Esophagus squamous epithelium (tissue), 5 donors: ENCODE measurements at regions not wholly inside any gene's neighbourhood (a gene's known extent, or its start where the extent isn't known, plus 50 kb on each side); places are given as distances from the start of the nearest gene placed in this dataset.
"Not testable (repeated sequence)": the region's sequence is repeated elsewhere in the genome, so short reads cannot be mapped to it uniquely, and the experiment has no call there.

Experiments used
- DNase-seq: peaks from one replicate; lab custom pipeline; 2025; lab: John Stamatoyannopoulos, UW
- H3K27ac ChIP-seq, 4 donors: fragments of 200-600 bp; sonication (generic); one replicate each; pipeline ENCODE4 v1.5.1; 2016 to 2019; ENCODE audit warnings: mild to moderate bottlenecking in 1 of 4
- H3K27me3 ChIP-seq, 4 donors: fragments of 200-600 bp; sonication (generic); 1 replicate in 3 of 4; 2 replicates in 1 of 4; pipeline versions ENCODE4 v1.5.1 to v1.6.0; 2017 to 2021; ENCODE audit warnings: antibody characterized with exemption in 1 of 4
- H3K36me3 ChIP-seq, 3 donors: fragments of 200-600 bp; sonication (generic); one replicate each; pipeline ENCODE4 v1.5.1; 2016 to 2019
- H3K4me1 ChIP-seq, 3 donors: fragments of 200-600 bp; sonication (generic); one replicate each; pipeline ENCODE4 v1.5.1; 2017 to 2019
- H3K4me3 ChIP-seq, 4 donors: fragments of 200-600 bp; sonication (generic); 1 replicate in 3 of 4; 2 replicates in 1 of 4; pipeline ENCODE4 v1.5.1; 2016 to 2019; ENCODE audit warnings: mild to moderate bottlenecking in 2 of 4, moderate library complexity in 1 of 4
- H3K9me3 ChIP-seq, 3 donors: fragments of 200-600 bp; sonication (generic); one replicate each; pipeline ENCODE4 v1.5.1; 2016 to 2019
- CTCF ChIP-seq, 6 experiments: fragments of 450-650 bp in 4 of 6; fragments of 200-600 bp in 2 of 6; sonication (generic) in 2 of 6; IDR thresholded peaks; one replicate each; pipeline ENCODE4 v1.5.1; 2016 to 2019; ENCODE audit warnings: antibody characterized with exemption in 6 of 6, mild to moderate bottlenecking in 4 of 6, moderate library complexity in 4 of 6
- POLR2A ChIP-seq, 4 donors: fragments of 450-650 bp; IDR thresholded peaks; one replicate each; pipeline ENCODE4 v1.6.1; 2017; ENCODE audit warnings: antibody characterized with exemption in 4 of 4, mild to moderate bottlenecking in 4 of 4, moderate library complexity in 3 of 4
- WGBS, 2 donors: methylation state at CpG; one replicate each; pipeline ENCODE4 v1.1.5; 2018; 5-methylcytosine and 5-hydroxymethylcytosine counted together
- intact Hi-C: fragments of 100-400 bp; cut with DNase I; formaldehyde crosslinking; loops from one replicate; pipeline ENCODE4 v1.15.0; 2022
- donor health status: DM: yes; HTN: yes; CAD: no.

- Histone ChIP-seq H3K27me3 (no peaks in the 10 kb centered on the region), H3K36me3 (no peaks in the 10 kb centered on the region), H3K4me3 (no peak overlapping the region), H3K27ac (no peak overlapping the region), H3K9me3 (no peaks in the 10 kb centered on the region), H3K4me1 (no peaks in the 10 kb centered on the region)
- intact Hi-C loops: no loop called here
- no peak for DNase-seq
- TF ChIP-seq CTCF (IDR thresholded peaks at IDR 0.05) (no peak), POLR2A (IDR thresholded peaks at IDR 0.05) (no peak)
Measured at GRCh38 chr13:55654243-55654642, 1486.5 kb upstream of the PRR20A start.

GRCh38 chr13:55660264-55660663 is 1480.5 kb upstream of the PRR20A start:
- H3K9me3 ChIP-seq, H3K4me1 ChIP-seq, H3K4me3 ChIP-seq, intact Hi-C loops, H3K36me3 ChIP-seq, H3K27ac ChIP-seq, DNase-seq, H3K27me3 ChIP-seq: not testable (repeated sequence)
- WGBS, 2 donors: 46 to 68% methylated on average over 5 of the region's 5 CpGs

- DNase-seq: no peak
- Histone ChIP-seq H3K4me3 (no peak overlapping the region), H3K4me1 (no peaks in the 10 kb centered on the region), H3K9me3 (no peaks in the 10 kb centered on the region), H3K27ac (no peak overlapping the region), H3K36me3 (no peaks in the 10 kb centered on the region), H3K27me3 (no peaks in the 10 kb centered on the region)
- intact Hi-C loops: no loop called here
- 25 to 30% methylated on average over 1 of the region's 1 CpG for WGBS, 2 donors
- TF ChIP-seq POLR2A (IDR thresholded peaks at IDR 0.05): no peak
- TF ChIP-seq CTCF (IDR thresholded peaks at IDR 0.05): no peak
Measured at GRCh38 chr13:55660851-55661250, 1479.9 kb upstream of the PRR20A start.

- no peaks in the 10 kb centered on the region for H3K9me3 ChIP-seq
- intact Hi-C loops: no loop called here
- TF ChIP-seq CTCF (IDR thresholded peaks at IDR 0.05): no peak
- no peaks in the 10 kb centered on the region for H3K4me1 ChIP-seq
- no peaks in the 10 kb centered on the region for H3K27me3 ChIP-seq
- DNase-seq: no peak
- no peaks in the 10 kb centered on the region for H3K36me3 ChIP-seq
- 72 to 84% methylated on average over 5 of the region's 5 CpGs for WGBS, 2 donors
- no peak overlapping the region for H3K4me3 ChIP-seq
- H3K27ac ChIP-seq: no peak overlapping the region
Measured at GRCh38 chr13:55661505-55661904, 1479.2 kb upstream of the PRR20A start.

GRCh38 chr13:55664178-55664577 is 1476.5 kb upstream of the PRR20A start:
- DNase-seq: no peak
- Histone ChIP-seq H3K4me3 (no peak overlapping the region), H3K27ac (no peak overlapping the region), H3K36me3 (no peaks in the 10 kb centered on the region), H3K27me3 (no peaks in the 10 kb centered on the region), H3K9me3 (no peaks in the 10 kb centered on the region), H3K4me1 (no peaks in the 10 kb centered on the region)
- 38 to 43% methylated on average over 3 of the region's 3 CpGs for WGBS, 2 donors
- intact Hi-C loops: no loop called here
- TF ChIP-seq POLR2A (IDR thresholded peaks at IDR 0.05) (no peak), CTCF (IDR thresholded peaks at IDR 0.05) (no peak)

- 40 to 50% methylated on average over 1 of the region's 1 CpG for WGBS, 2 donors
- Histone ChIP-seq H3K36me3 (no peaks in the 10 kb centered on the region), H3K27ac (no peak overlapping the region), H3K4me3 (no peak overlapping the region), H3K4me1 (no peaks in the 10 kb centered on the region), H3K9me3 (no peaks in the 10 kb centered on the region), H3K27me3 (no peaks in the 10 kb centered on the region)
- DNase-seq: no peak
- intact Hi-C loops: no loop called here
- TF ChIP-seq POLR2A (IDR thresholded peaks at IDR 0.05): no peak
- no peak for TF ChIP-seq CTCF (IDR thresholded peaks at IDR 0.05)
Measured at GRCh38 chr13:55669051-55669450, 1471.7 kb upstream of the PRR20A start.
